AG04449 (cell line): ENCODE measurements at regions not wholly inside any gene's neighbourhood (a gene's known extent, or its start where the extent isn't known, plus 50 kb on each side); places are given as distances from the start of the nearest gene placed in this dataset.

Experiments used
- CTCF ChIA-PET: fragments of 350-600 bp; formaldehyde crosslinking; extraction: SDS; loops from one replicate; lab custom pipeline; 2021; ENCODE audit warnings: antibody characterized with exemption; lab: Yijun Ruan, JAX
- POLR2A ChIA-PET: fragments of 400-600, 350-600 bp; formaldehyde crosslinking; extraction: SDS; loops from one replicate; lab custom pipeline; 2020; ENCODE audit warnings: antibody characterized with exemption, inconsistent platforms; lab: Yijun Ruan, JAX
- DNase-seq: peaks from one replicate; pipeline ENCODE4 v3.0.0-alpha.2; 2010; ENCODE audit warnings: low read depth, low spot score
- H3K4me3 ChIP-seq: 2 replicates; pipeline ENCODE4 v1.5.1; 2011; ENCODE audit warnings: low read depth, mild to moderate bottlenecking, control low read depth, low read length
- TF ChIP-seq, protein P1 (sequence below): IDR thresholded peaks from one replicate; pipeline ENCODE4 v1.5.1; 2011; ENCODE audit warnings: mild to moderate bottlenecking, moderate library complexity, low read length, control low read depth, inconsistent platforms; ENCODE audit not compliant: insufficient read depth; ENCODE audit errors: missing control alignments

DNA sequence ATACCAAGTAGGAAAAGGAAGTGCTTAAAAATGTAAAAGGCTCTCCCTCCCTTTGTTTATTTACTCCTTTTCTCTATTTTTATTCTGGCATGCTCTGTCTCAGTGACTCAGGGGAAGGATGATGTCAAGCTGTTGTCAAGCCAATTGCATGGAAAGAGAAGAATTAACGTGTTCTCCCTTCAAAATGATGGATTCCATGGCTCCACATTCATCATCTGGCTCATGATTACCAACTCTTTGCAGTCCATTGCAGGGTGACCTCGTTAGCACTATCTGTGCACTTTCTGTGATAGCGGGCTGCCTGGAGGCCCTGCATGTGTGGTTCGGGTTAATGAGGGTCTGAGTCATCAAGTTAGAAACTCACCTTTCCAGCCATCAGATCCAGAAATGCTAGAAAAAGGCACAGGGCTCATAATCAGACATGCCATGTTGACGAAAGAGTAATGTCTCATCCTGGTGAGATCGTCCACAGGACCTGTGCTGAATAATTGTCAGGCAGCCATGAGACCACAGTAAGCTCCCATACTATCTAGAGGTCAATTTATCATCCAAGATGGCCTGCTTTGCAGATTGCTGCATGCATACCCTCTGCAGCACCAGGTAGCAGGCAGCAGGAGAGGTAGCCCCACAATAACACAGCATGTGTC is 79.2 kb upstream of the BTG1 start:
- no peak for DNase-seq
- H3K4me3 ChIP-seq: no peak overlapping the region
- ChIA-PET POLR2A (interaction anchor here (1.0 kb wide), 1 partner anchor 79 kb away, joined by 3 read pairs; the partner anchor contains the start of gene BTG1), CTCF (no interaction called here)
- TF ChIP-seq, protein P1, sequence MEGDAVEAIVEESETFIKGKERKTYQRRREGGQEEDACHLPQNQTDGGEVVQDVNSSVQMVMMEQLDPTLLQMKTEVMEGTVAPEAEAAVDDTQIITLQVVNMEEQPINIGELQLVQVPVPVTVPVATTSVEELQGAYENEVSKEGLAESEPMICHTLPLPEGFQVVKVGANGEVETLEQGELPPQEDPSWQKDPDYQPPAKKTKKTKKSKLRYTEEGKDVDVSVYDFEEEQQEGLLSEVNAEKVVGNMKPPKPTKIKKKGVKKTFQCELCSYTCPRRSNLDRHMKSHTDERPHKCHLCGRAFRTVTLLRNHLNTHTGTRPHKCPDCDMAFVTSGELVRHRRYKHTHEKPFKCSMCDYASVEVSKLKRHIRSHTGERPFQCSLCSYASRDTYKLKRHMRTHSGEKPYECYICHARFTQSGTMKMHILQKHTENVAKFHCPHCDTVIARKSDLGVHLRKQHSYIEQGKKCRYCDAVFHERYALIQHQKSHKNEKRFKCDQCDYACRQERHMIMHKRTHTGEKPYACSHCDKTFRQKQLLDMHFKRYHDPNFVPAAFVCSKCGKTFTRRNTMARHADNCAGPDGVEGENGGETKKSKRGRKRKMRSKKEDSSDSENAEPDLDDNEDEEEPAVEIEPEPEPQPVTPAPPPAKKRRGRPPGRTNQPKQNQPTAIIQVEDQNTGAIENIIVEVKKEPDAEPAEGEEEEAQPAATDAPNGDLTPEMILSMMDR: no peak

DNA sequence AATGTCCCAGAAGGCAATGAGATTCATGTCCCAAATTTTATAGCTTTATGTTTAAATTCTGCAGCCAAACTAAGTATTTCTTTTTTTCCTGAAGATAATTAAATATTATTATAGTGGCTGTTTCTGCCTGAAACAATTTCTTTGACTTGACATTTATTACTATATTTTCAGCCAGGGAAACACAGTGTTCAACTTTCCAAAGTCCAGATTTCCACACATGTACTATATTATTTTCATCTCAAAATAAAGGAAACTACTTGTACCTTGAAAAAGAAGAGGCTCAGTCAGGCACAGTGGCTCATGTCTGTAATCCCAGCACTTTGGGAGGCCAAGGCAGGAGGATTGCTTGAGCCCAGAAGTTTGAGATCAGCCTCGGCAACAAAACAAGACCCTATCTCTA is 77.8 kb upstream of the BTG1 start:
- POLR2A ChIA-PET: no interaction called here
- no peak for DNase-seq
- CTCF ChIA-PET: no interaction called here
- no peak overlapping the region for H3K4me3 ChIP-seq
- TF ChIP-seq, protein P1: no peak

GRCh38 chr12:92221656-92222315 is 76.1 kb upstream of the BTG1 start:
- TF ChIP-seq, protein P1: no peak
- ChIA-PET CTCF (no interaction called here), POLR2A (no interaction called here)
- H3K4me3 ChIP-seq: no peak overlapping the region
- no peak for DNase-seq

DNA sequence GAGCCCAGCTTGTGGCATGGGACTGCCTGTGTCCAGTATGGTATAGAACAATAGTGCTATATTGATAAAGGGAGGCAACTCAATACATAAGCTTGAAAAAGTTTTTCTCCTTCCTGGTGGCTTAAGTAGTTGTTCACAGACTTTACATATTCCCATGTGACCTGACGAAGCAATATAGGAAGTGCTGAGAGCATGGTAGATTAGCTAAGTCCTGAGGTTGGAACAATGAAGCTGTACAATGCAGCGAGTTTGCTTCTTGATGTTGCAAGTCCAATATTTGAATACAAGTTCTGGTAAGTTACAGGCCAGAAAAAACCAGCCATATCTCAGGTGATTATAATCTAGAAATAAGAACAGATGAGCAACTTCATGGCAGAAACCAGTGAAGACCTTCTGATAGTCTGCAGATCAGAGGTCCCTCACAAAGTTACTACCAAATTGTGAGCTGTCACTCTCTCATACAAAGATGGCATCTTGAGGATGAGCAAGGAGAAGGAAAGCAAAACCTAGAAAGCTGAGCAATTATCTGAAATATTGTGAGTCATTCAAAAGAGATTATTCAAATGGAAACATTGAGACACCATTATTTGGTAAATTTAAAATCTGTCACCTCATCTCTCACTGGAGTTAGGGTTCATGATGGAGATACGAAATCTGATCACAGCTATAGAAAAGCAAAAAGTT is 72.9 kb upstream of the BTG1 start:
- ChIA-PET CTCF (no interaction called here), POLR2A (no interaction called here)

GRCh38 chr12:92216092-92216491 is 70.4 kb upstream of the BTG1 start:
- no peak overlapping the region for H3K4me3 ChIP-seq
- no peak for DNase-seq
- ChIA-PET CTCF (no interaction called here), POLR2A (no interaction called here)
- TF ChIP-seq, protein P1: no peak

More for the DNA sequence above, 72.9 kb upstream of the BTG1 start:
- H3K4me3 ChIP-seq: no peak overlapping the region
- DNase-seq: no peak
- TF ChIP-seq, protein P1: no peak

DNA sequence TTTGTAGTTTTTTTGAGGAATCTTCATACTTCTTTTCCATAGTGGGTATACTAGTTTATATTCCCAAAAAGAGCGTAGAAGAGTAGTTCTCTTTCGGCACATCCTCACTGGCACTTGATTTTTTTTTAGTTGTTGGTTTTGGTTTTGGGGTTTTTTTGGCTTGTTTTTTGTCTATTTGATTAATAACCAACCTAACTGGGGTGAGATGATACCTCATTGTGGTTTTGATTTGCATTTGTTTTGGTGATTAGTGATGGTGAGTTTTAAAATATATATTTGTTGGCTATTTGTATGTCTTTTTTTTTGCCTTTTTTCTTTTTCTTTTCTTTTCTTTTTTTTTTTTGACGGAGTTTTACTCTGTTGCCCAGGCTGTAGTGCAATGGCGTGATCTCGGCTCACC is 69.7 kb upstream of the BTG1 start:
- POLR2A ChIA-PET: no interaction called here
- CTCF ChIA-PET: no interaction called here
- H3K4me3 ChIP-seq: no peak overlapping the region

More for the DNA sequence above, 69.7 kb upstream of the BTG1 start:
- DNase-seq: no peak
- TF ChIP-seq, protein P1: no peak
